Ectodermal cell (in vitro differentiated cells): ENCODE measurements at regions not wholly inside any gene's neighbourhood (a gene's known extent, or its start where the extent isn't known, plus 50 kb on each side); places are given as distances from the start of the nearest gene placed in this dataset.

Experiments used
- H3K27ac ChIP-seq: 2 replicates; pipeline ENCODE4 v1.7.0; 2013; ENCODE audit warnings: mild to moderate bottlenecking, low read depth, low read length; ENCODE audit not compliant: insufficient read depth, poor library complexity, severe bottlenecking
- H3K27me3 ChIP-seq: 2 replicates; pipeline ENCODE4 v1.7.0; 2013; ENCODE audit warnings: mild to moderate bottlenecking, low read length; ENCODE audit not compliant: insufficient read depth, control insufficient read depth, poor library complexity, severe bottlenecking
- H3K36me3 ChIP-seq: one replicate; pipeline ENCODE4 v1.7.0; 2013; ENCODE audit warnings: low read length; ENCODE audit not compliant: control insufficient read depth, insufficient read depth
- H3K4me1 ChIP-seq: one replicate; pipeline ENCODE4 v1.7.0; 2013; ENCODE audit warnings: low read length; ENCODE audit not compliant: control insufficient read depth, insufficient read depth
- H3K4me3 ChIP-seq: 2 replicates; pipeline ENCODE4 v1.7.0; 2013; ENCODE audit warnings: low read depth, low read length, control low read depth; ENCODE audit not compliant: insufficient read depth
- H3K9me3 ChIP-seq: 2 replicates; pipeline ENCODE4 v1.7.0; 2013; ENCODE audit warnings: mild to moderate bottlenecking, low read length, moderate library complexity; ENCODE audit not compliant: control insufficient read depth
- WGBS, 2 experiments: methylation state at CpG; one replicate each; pipeline ENCODE4 v1.1.7; 2013; ENCODE audit warnings: missing lambda C conversion rate in 2 of 2; 5-methylcytosine and 5-hydroxymethylcytosine counted together

DNA sequence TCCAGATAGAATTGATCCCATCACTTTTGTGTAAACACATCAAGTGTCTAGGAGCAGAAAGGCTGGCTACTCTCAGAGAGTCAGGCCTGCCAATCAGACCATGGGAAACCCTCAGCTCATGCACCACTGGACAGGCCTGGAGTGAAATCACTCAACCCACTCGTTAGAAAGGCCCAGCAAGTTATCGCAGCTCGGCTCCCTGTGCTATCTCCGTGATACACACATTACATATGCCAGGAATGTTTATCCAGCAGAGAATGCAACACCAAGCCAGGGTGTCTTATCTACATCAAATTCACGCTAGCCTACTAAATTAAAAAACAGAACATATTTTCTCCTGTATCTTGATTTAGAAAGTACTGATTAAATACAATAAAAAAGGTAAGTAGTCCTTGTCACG lies 232.4 kb upstream of the FOXQ1 start:
- no peaks in the 10 kb centered on the region for H3K27me3 ChIP-seq
- H3K27ac ChIP-seq, result no peak overlapping the region
- H3K4me1 ChIP-seq, result no peaks in the 10 kb centered on the region
- no peaks in the 10 kb centered on the region for H3K9me3 ChIP-seq
- WGBS, 2 experiments, result 92 to 94% methylated on average over 5 to 6 of the region's 6 CpGs
- H3K4me3 ChIP-seq, result no peak overlapping the region
- H3K36me3 ChIP-seq, result no peaks in the 10 kb centered on the region

DNA sequence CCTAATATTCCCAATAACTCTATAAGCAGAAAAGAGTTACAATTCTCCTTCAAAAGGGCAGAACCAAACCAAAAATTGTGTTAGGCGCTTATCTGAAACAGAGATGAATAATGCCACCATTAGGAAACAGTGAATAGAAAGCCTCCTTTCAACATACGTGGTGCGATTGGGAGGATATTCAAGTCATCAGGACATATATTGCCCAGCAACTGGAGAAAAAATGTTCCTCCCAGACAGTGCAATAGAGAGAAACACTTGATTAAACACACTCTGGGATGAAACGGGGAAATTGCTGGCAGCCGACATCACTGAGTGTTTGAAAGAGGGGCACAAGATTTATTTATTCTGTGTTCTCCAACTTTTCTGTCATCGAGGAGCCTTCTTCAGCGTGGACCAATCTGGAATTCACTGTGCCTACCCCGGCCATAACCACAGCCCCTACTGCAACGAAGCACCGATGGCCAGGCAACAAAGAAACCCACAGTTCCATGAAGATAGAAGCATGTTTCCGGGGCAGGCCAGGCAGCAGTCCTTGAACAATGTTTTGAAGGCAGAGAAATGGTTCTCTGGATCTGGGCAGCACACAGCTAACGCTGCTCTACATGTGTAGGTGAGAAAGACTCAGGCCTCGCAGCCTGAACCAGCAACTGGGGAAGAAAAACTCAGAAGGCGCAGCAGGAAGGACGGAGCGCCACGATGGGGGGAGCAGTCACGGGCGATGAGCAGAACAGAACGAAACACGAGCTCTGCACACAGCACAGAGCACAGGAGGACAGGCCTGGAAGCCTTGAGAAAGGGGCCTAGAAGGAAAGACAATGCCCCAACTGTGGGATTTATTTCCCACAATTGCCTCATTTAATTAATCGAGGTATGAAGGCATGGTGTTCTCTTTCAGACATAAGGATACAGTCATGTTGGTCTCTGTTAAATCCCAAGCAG lies 234.2 kb upstream of the FOXQ1 start:
- H3K27me3 ChIP-seq, result no peaks in the 10 kb centered on the region
- H3K27ac ChIP-seq, result no peak overlapping the region
- H3K9me3 ChIP-seq, result no peaks in the 10 kb centered on the region
- no peak overlapping the region for H3K4me3 ChIP-seq
- H3K36me3 ChIP-seq, result no peaks in the 10 kb centered on the region
- no peaks in the 10 kb centered on the region for H3K4me1 ChIP-seq
- WGBS, 2 experiments, result 93 to 95% methylated on average over 22 of the region's 22 CpGs

DNA sequence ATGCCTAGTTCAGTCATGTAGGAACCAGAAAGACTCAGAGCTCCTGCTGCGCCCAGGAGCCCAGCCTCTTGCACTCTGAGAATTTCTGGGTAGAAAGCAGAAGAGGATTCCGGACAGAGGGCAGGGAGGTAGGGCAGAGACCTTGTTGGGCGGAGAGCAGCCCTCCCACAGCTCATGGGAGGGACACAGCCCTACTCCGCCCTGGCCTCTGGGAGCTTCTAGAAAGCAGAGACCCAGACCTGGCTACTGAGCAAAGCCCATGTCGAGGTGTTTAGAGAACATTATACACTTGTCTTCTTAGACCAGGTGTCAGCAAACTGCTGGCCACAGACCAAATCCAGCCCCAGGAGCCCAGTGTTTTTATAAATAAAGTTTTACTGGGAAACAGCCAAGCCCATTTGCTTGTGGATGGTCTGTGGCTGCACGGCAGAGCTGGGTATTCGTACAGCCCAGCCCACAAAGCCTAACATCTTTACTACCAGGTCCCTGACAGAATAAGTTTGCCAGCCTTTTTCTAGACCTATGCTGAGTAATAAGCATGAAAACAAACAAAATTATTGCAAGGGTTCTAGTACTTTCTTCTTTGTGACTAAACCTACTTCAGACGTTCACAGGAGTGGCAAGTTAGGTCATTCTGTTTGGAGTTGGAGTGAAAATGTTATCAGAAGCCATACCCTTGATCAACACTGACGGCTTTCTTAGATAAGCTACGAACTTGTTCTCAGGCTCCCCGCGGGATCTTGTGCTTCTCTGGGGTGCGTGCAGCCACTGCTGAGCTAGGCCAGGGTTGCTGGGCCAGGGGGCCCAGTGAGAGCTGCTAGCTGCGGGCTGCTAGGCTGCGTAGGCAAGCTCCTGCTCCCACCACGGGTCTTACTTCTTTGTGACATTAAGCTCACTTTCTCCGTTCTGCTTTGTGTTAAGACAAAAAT lies 235.1 kb upstream of the FOXQ1 start:
- Histone ChIP-seq H3K27me3 (no peaks in the 10 kb centered on the region), H3K27ac (no peak overlapping the region), H3K9me3 (no peaks in the 10 kb centered on the region), H3K4me1 (no peaks in the 10 kb centered on the region), H3K4me3 (no peak overlapping the region), H3K36me3 (no peaks in the 10 kb centered on the region)
- 92 to 95% methylated on average over 17 of the region's 17 CpGs for WGBS, 2 experiments

DNA sequence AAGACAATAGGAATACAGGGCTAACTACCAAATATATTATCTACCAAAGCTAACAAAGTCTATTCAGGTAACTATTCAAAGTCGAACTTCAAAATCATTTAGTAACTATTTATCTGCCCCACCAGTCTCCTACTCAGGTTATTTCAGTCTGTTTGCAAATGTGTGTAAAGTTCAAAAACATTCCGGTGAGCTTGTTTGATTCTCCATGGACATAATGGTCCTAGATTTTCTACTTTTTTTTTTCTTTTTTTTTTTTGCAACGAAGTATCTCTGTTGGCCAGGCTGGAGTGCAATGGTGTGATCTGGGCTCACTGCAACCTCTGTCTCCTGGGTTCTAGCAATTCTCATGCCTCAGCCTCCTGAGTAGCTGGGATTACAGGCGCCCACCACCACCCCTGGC lies 236.0 kb upstream of the FOXQ1 start:
- 89% methylated on average over 4 of the region's 4 CpGs for WGBS, 2 experiments
- Histone ChIP-seq H3K9me3 (no peaks in the 10 kb centered on the region), H3K4me1 (no peaks in the 10 kb centered on the region), H3K4me3 (no peak overlapping the region), H3K27me3 (no peaks in the 10 kb centered on the region), H3K27ac (no peak overlapping the region), H3K36me3 (no peaks in the 10 kb centered on the region)

DNA sequence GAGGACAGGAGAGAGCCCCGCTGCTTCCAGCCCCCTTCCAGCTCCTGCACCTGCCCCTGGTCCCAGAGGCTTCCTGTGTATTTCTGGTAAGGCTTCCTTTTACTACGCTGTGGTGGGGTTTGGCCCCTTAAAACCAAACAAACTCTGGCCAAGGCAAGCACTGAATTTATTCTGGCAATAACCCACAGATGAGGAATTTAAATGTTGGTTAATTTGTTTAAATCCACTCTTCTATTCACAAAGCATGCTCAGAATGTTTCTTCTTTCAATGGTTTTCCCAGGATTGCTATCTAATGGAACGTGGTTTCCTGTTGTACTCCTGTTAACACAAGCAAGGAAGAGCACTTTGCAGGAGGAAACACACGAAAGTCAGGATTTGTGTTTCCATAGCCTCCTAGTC lies 236.5 kb upstream of the FOXQ1 start:
- no peak overlapping the region for H3K4me3 ChIP-seq
- no peaks in the 10 kb centered on the region for H3K9me3 ChIP-seq
- 87 to 96% methylated on average over 4 of the region's 4 CpGs for WGBS, 2 experiments
- no peaks in the 10 kb centered on the region for H3K4me1 ChIP-seq
- H3K27me3 ChIP-seq, result no peaks in the 10 kb centered on the region
- H3K27ac ChIP-seq, result no peak overlapping the region
- no peaks in the 10 kb centered on the region for H3K36me3 ChIP-seq

DNA sequence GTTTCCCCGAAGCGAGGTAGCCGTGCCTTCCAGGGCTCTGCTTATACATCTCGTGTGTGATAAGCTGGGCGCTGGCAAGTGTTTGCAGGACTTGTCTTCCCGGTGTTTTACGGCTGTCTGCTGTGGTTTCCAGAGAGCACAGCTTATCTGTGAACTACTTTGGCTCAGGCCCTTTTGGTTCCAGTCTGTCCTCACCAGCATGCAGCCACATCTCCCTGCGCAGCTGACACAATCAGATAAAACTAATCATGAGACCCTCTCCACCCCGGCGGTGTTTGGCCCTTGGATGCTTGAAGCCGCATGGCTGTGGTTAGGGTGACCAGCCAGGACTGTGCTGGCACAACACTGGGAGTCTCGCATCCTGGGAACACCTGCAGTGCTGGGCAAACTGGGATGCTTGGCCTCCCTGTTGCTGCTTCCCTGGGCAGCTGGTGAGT lies 241.8 kb upstream of the FOXQ1 start:
- Histone ChIP-seq H3K9me3 (no peaks in the 10 kb centered on the region), H3K36me3 (no peaks in the 10 kb centered on the region), H3K4me3 (no peak overlapping the region), H3K27me3 (no peaks in the 10 kb centered on the region), H3K4me1 (no peaks in the 10 kb centered on the region), H3K27ac (no peak overlapping the region)
- 93 to 94% methylated on average over 12 of the region's 12 CpGs for WGBS, 2 experiments

DNA sequence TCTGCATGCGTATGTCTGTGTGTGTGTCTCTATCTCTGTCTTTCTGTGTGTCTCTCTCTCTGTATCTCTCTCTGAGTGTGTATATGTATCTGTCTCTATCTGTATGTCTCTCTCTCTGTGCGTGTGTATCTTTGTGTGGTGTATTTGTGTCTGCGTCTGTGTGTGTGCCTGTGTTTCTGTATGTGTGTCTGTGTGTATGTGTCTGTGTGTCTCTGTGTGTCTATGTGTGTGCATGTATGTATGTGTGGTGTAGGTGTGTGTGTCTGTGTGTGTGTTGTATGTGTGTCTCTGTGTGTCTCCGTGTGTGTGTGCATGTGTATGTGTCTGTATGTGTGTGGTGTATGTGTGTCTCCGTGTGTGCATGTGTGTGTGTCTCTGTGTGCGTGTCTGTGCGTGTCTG lies 243.0 kb upstream of the FOXQ1 start:
- WGBS, 2 experiments, result 92 to 95% methylated on average over 6 to 7 of the region's 7 CpGs
- H3K36me3 ChIP-seq, result no peaks in the 10 kb centered on the region
- no peaks in the 10 kb centered on the region for H3K4me1 ChIP-seq
- no peaks in the 10 kb centered on the region for H3K9me3 ChIP-seq
- H3K27ac ChIP-seq, result no peak overlapping the region
- no peak overlapping the region for H3K4me3 ChIP-seq
- H3K27me3 ChIP-seq, result no peaks in the 10 kb centered on the region

DNA sequence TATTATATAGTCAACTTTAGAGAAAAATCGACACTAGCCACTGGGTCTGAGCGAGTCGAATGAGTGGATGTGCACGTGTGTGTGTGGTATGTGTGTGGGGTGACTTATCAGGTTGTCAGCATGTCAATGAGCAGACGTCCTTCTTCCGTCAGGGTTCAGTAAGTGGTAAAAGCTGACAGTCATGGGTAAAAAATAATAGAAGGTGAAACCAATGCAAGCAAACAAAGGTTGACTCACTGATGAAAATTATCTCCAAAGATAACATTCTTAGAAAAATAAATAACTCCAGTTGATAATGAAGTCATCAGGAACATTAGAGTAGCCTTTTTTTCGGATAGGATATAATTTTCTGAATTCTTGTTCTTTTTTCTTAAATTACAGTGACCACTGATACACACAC lies 243.8 kb upstream of the FOXQ1 start:
- Histone ChIP-seq H3K4me1 (no peaks in the 10 kb centered on the region), H3K4me3 (no peak overlapping the region), H3K9me3 (no peaks in the 10 kb centered on the region), H3K27ac (no peak overlapping the region), H3K27me3 (no peaks in the 10 kb centered on the region), H3K36me3 (no peaks in the 10 kb centered on the region)
- WGBS, 2 experiments, result 89 to 96% methylated on average over 6 to 7 of the region's 7 CpGs

DNA sequence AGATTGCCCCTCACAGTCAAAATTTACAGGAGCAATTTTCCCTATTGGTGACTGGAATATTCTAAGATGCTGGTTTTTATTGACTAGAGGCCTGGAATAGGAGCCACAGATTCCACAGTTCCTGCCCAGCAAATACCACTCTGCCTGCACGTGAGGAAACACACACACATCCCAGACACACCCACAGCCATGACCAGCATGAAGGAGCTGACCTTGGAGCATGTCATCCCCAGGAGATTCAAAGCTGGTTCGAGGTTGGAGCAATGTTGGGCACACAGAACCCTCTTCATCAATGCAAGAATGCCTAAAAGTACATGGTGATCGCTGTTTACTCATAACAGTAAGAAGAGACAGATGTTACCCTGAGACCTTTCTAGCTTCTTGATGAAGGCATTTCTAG lies 244.6 kb upstream of the FOXQ1 start:
- Histone ChIP-seq H3K27me3 (no peaks in the 10 kb centered on the region), H3K4me3 (no peak overlapping the region), H3K4me1 (no peaks in the 10 kb centered on the region), H3K27ac (no peak overlapping the region), H3K9me3 (no peaks in the 10 kb centered on the region), H3K36me3 (no peaks in the 10 kb centered on the region)
- 88% methylated on average over 3 of the region's 3 CpGs for WGBS, 2 experiments

DNA sequence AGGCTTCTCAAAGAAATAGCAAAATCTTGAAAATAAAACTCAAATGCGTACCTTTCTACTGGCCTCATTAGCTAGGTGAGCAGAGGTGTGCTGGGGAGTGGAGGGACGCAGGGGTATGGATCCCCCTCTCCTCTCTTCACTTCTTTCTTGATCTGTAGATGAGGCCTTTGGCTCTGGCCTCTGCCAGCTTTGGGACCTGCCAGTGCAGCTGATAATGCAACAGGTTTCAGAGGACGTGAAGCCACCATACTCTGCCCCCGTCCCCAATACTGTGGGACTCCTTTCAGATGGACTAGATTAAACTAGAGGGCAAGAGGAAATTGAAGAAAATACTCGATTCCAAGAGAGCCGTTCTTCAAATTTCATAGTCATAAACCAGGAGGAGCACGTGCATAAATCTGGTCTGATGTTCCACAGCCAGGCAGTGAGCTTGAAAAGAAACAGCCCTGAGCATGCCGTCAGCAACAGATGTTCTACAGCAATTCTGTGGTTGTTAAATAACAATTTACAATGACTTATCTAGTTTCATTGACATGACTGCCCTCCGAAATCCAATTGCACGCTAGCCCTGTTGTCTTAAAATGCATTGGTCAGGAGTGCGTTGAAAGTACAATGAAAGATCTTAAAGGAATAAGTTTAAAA lies 245.3 kb upstream of the FOXQ1 start:
- no peak overlapping the region for H3K4me3 ChIP-seq
- H3K9me3 ChIP-seq, result no peaks in the 10 kb centered on the region
- WGBS, 2 experiments, result 92 to 95% methylated on average over 11 of the region's 11 CpGs
- H3K27me3 ChIP-seq, result no peaks in the 10 kb centered on the region
- no peaks in the 10 kb centered on the region for H3K36me3 ChIP-seq
- H3K27ac ChIP-seq, result no peak overlapping the region
- H3K4me1 ChIP-seq, result no peaks in the 10 kb centered on the region
